DND-41 (cell line): ENCODE measurements at regions not wholly inside any gene's neighbourhood (a gene's known extent, or its start where the extent isn't known, plus 50 kb on each side); places are given as distances from the start of the nearest gene placed in this dataset.

Experiments used
- CTCF ChIP-seq: IDR thresholded peaks from 2 replicates; pipeline ENCODE4 v1.5.1; 2012; ENCODE audit warnings: borderline replicate concordance, low read length, moderate library complexity, mild to moderate bottlenecking; ENCODE audit not compliant: poor library complexity, severe bottlenecking; ENCODE audit errors: extremely low read depth
- EZH2 ChIP-seq: IDR thresholded peaks from 3 replicates; pipeline ENCODE4 v1.6.1; 2012; ENCODE audit warnings: borderline replicate concordance, low read depth, mild to moderate bottlenecking, moderate library complexity, low read length, inconsistent platforms; ENCODE audit not compliant: severe bottlenecking

GRCh38 chr17:59493867-59494266 is 71.5 kb upstream of the DHX40 start:
- no peak for TF ChIP-seq CTCF
- no peak for TF ChIP-seq EZH2
